ENCODE measurements at regions not wholly inside any gene's neighbourhood (a gene's known extent, or its start where the extent isn't known, plus 50 kb on each side); places are given as distances from the start of the nearest gene placed in this dataset.

- WGBS, 2 donors, result 88 to 90% methylated on average over 2 of the region's 2 CpGs
- no peak overlapping the region for H3K27ac ChIP-seq
- no peaks in the 10 kb centered on the region for H3K9me3 ChIP-seq
- DNase-seq, result no peak
- no peaks in the 10 kb centered on the region for H3K36me3 ChIP-seq
- intact Hi-C loops (cut with DNase I), result loop anchor here (10.0 kb wide), 1 partner anchor 162 kb away; no protein-coding TSS in a partner anchor
- H3K4me3 ChIP-seq, result no peak overlapping the region
- no peak for TF ChIP-seq POLR2AphosphoS5 (IDR thresholded peaks at IDR 0.05)
- TF ChIP-seq POLR2A (IDR thresholded peaks at IDR 0.05), result no peak
- no peak for TF ChIP-seq EP300 (IDR thresholded peaks at IDR 0.05)
- no peak for TF ChIP-seq CTCF (IDR thresholded peaks at IDR 0.05)
- H3K27me3 ChIP-seq, result no peaks in the 10 kb centered on the region
- peaks cover 0 to 60% (median 29%) of the 10 kb centered on the region in 4 donors for H3K4me1 ChIP-seq
These were observed 163.5 kb downstream of the KITLG start for GRCh38 chr12:88416786-88417185.

GRCh38 chr12:88417531-88417930 lies 162.7 kb downstream of the KITLG start:
- Histone ChIP-seq H3K4me1 (peaks cover 0 to 60% (median 29%) of the 10 kb centered on the region in 4 donors), H3K36me3 (no peaks in the 10 kb centered on the region), H3K27ac (peak overlapping the region in 3 of 4 donors; percentile 20 to 47 (median 45)), H3K4me3 (no peak overlapping the region), H3K27me3 (no peaks in the 10 kb centered on the region), H3K9me3 (no peaks in the 10 kb centered on the region)
- TF ChIP-seq POLR2AphosphoS5 (IDR thresholded peaks at IDR 0.05) (no peak), POLR2A (IDR thresholded peaks at IDR 0.05) (no peak), CTCF (IDR thresholded peaks at IDR 0.05) (no peak), EP300 (IDR thresholded peaks at IDR 0.05) (no peak)
- WGBS, 2 donors, result 66 to 78% methylated on average over 5 of the region's 5 CpGs
- intact Hi-C loops (cut with DNase I), result loop anchor here (10.0 kb wide), 1 partner anchor 163 kb away; no protein-coding TSS in a partner anchor
- no peak for DNase-seq

- peaks cover 0 to 60% (median 29%) of the 10 kb centered on the region in 4 donors for H3K4me1 ChIP-seq
- no peak overlapping the region for H3K4me3 ChIP-seq
- intact Hi-C loops (cut with DNase I), result loop anchor here (10.0 kb wide), 1 partner anchor 164 kb away; no protein-coding TSS in a partner anchor
- H3K36me3 ChIP-seq, result no peaks in the 10 kb centered on the region
- WGBS, 2 donors, result 92% methylated on average over 8 of the region's 8 CpGs
- no peaks in the 10 kb centered on the region for H3K9me3 ChIP-seq
- H3K27ac ChIP-seq, result peak overlapping the region in 3 of 4 donors; percentile 20 to 47 (median 25)
- no peak for DNase-seq
- TF ChIP-seq EP300 (IDR thresholded peaks at IDR 0.05), result no peak
- H3K27me3 ChIP-seq, result no peaks in the 10 kb centered on the region
These were observed 161.3 kb downstream of the KITLG start for GRCh38 chr12:88418856-88419497.

- TF ChIP-seq EP300 (IDR thresholded peaks at IDR 0.05) (no peak), POLR2A (IDR thresholded peaks at IDR 0.05) (no peak), POLR2AphosphoS5 (IDR thresholded peaks at IDR 0.05) (no peak), CTCF (IDR thresholded peaks at IDR 0.05) (no peak)
- H3K27me3 ChIP-seq, result no peaks in the 10 kb centered on the region
- 95 to 96% methylated on average over 1 of the region's 1 CpG for WGBS, 2 donors
- no peaks in the 10 kb centered on the region for H3K36me3 ChIP-seq
- no peak for DNase-seq
- peak overlapping the region; percentile 9 to 47 (median 18) for H3K27ac ChIP-seq
- H3K4me3 ChIP-seq, result no peak overlapping the region
- intact Hi-C loops (cut with DNase I), result loop anchor here (10.0 kb wide), 1 partner anchor 165 kb away; no protein-coding TSS in a partner anchor
- H3K9me3 ChIP-seq, result no peaks in the 10 kb centered on the region
- H3K4me1 ChIP-seq, result peaks cover 0 to 60% (median 29%) of the 10 kb centered on the region in 4 donors
These were observed 160.5 kb downstream of the KITLG start for GRCh38 chr12:88419794-88420193.

- peak overlapping the region in 2 of 4 donors; percentile 15 to 20 for H3K27ac ChIP-seq
- no peaks in the 10 kb centered on the region for H3K27me3 ChIP-seq
- TF ChIP-seq EP300 (IDR thresholded peaks at IDR 0.05), result no peak
- TF ChIP-seq CTCF (IDR thresholded peaks at IDR 0.05), result no peak
- no peak for TF ChIP-seq POLR2A (IDR thresholded peaks at IDR 0.05)
- peak in 2 of 4 donors; percentile 47 for TF ChIP-seq POLR2AphosphoS5 (IDR thresholded peaks at IDR 0.05)
- intact Hi-C loops (cut with DNase I), result no loop called here
- peaks cover 0 to 53% (median 29%) of the 10 kb centered on the region in 4 donors for H3K4me1 ChIP-seq
- H3K36me3 ChIP-seq, result no peaks in the 10 kb centered on the region
- no peak overlapping the region for H3K4me3 ChIP-seq
- DNase-seq, result no peak
- no peaks in the 10 kb centered on the region for H3K9me3 ChIP-seq
These were observed 159.8 kb downstream of the KITLG start for GRCh38 chr12:88420457-88420856.
